H9 (cell line): ENCODE measurements at regions not wholly inside any gene's neighbourhood (a gene's known extent, or its start where the extent isn't known, plus 50 kb on each side); places are given as distances from the start of the nearest gene placed in this dataset.

Experiments
- DNase-seq: peaks from one replicate; pipeline ENCODE4 v3.0.0-alpha.2; 2017
- H2AFZ ChIP-seq: one replicate; pipeline ENCODE4 v1.6.1; 2013; ENCODE audit warnings: mild to moderate bottlenecking, low read length, control low read depth, moderate library complexity
- H2AK5ac ChIP-seq: 2 replicates; pipeline ENCODE4 v1.6.1; 2013; ENCODE audit warnings: low read length, control low read depth, mixed read lengths; ENCODE audit not compliant: insufficient read length
- H2BK120ac ChIP-seq: one replicate; pipeline ENCODE4 v1.6.1; 2013; ENCODE audit warnings: low read depth, mild to moderate bottlenecking, low read length, control low read depth, inconsistent platforms; ENCODE audit not compliant: poor library complexity, severe bottlenecking
- H2BK12ac ChIP-seq: 2 replicates; pipeline ENCODE4 v1.6.1; 2013; ENCODE audit warnings: low read length, control low read depth, mixed read lengths, low read depth; ENCODE audit not compliant: insufficient read length
- H2BK15ac ChIP-seq: 2 replicates; pipeline ENCODE4 v1.6.1; 2013; ENCODE audit warnings: low read depth, low read length, control low read depth
- H2BK20ac ChIP-seq: one replicate; pipeline ENCODE4 v1.6.1; 2013; ENCODE audit warnings: low read depth, mild to moderate bottlenecking, low read length, control low read depth, inconsistent platforms; ENCODE audit not compliant: poor library complexity, severe bottlenecking
- H2BK5ac ChIP-seq: 2 replicates; pipeline ENCODE4 v1.6.1; 2013; ENCODE audit warnings: low read length, control low read depth, mixed read lengths; ENCODE audit not compliant: insufficient read length
- H3K14ac ChIP-seq: 2 replicates; pipeline ENCODE4 v1.6.1; 2013; ENCODE audit warnings: low read length, control low read depth; ENCODE audit not compliant: insufficient read depth
- H3K18ac ChIP-seq: 2 replicates; pipeline ENCODE4 v1.6.1; 2013; ENCODE audit warnings: low read depth, mild to moderate bottlenecking, mixed read lengths, low read length, control low read depth; ENCODE audit not compliant: insufficient read length
- H3K23ac ChIP-seq: 2 replicates; pipeline ENCODE4 v1.6.1; 2013; ENCODE audit warnings: low read length, control low read depth, mixed read lengths, low read depth; ENCODE audit not compliant: insufficient read length
- H3K23me2 ChIP-seq: 2 replicates; pipeline ENCODE4 v1.6.1; 2013; ENCODE audit warnings: low read depth, mild to moderate bottlenecking, mixed read lengths, low read length, control low read depth; ENCODE audit not compliant: insufficient read length, poor library complexity, severe bottlenecking
- H3K27ac ChIP-seq: 2 replicates; pipeline ENCODE4 v1.5.1; 2013; ENCODE audit warnings: low read length, control low read depth, mixed read lengths, low read depth; ENCODE audit not compliant: insufficient read length
- H3K27me3 ChIP-seq: 2 replicates; pipeline ENCODE4 v1.6.1; 2013; ENCODE audit warnings: low read length, control low read depth, inconsistent platforms; ENCODE audit not compliant: insufficient read depth
- H3K4ac ChIP-seq: 2 replicates; pipeline ENCODE4 v1.6.1; 2013; ENCODE audit warnings: low read depth, mild to moderate bottlenecking, control low read depth, inconsistent platforms, low read length, moderate library complexity
- H3K4me1 ChIP-seq: 2 replicates; pipeline ENCODE4 v1.6.1; 2013; ENCODE audit warnings: low read length, control low read depth, inconsistent platforms; ENCODE audit not compliant: insufficient read depth
- H3K4me2 ChIP-seq: 2 replicates; pipeline ENCODE4 v1.6.1; 2013; ENCODE audit warnings: low read length, control low read depth, mixed read lengths; ENCODE audit not compliant: insufficient read length, insufficient read depth
- H3K56ac ChIP-seq: 2 replicates; pipeline ENCODE4 v1.6.1; 2013; ENCODE audit warnings: low read depth, mild to moderate bottlenecking, mixed read lengths, low read length, control low read depth; ENCODE audit not compliant: insufficient read length
- H3K79me1 ChIP-seq: 2 replicates; pipeline ENCODE4 v1.6.1; 2013; ENCODE audit warnings: low read depth, mild to moderate bottlenecking, moderate library complexity, low read length, control low read depth, inconsistent platforms; ENCODE audit not compliant: insufficient read depth, poor library complexity, severe bottlenecking
- H3K79me2 ChIP-seq: 2 replicates; pipeline ENCODE4 v1.6.1; 2013; ENCODE audit warnings: low read length, control low read depth, inconsistent platforms; ENCODE audit not compliant: insufficient read depth
- H3K9ac ChIP-seq: 2 replicates; pipeline ENCODE4 v1.6.1; 2013; ENCODE audit warnings: low read length, control low read depth, mixed read lengths; ENCODE audit not compliant: insufficient read length; ENCODE audit errors: extremely low read depth
- H3K9me3 ChIP-seq: one replicate; pipeline ENCODE4 v1.6.1; 2013; ENCODE audit warnings: low read depth, low read length, inconsistent platforms; ENCODE audit not compliant: control insufficient read depth
- H3T11ph ChIP-seq: one replicate; pipeline ENCODE4 v1.6.1; 2013; ENCODE audit warnings: mild to moderate bottlenecking, low read length, control low read depth, inconsistent platforms
- H4K20me1 ChIP-seq: one replicate; pipeline ENCODE4 v1.6.1; 2013; ENCODE audit not compliant: control insufficient read depth, insufficient read length, insufficient read depth
- H4K5ac ChIP-seq: 2 replicates; pipeline ENCODE4 v1.6.1; 2013; ENCODE audit warnings: low read depth, mild to moderate bottlenecking, mixed read lengths, low read length, control low read depth; ENCODE audit not compliant: insufficient read length
- H4K8ac ChIP-seq: replicated peaks from 2 replicates; pipeline ENCODE4 v1.6.1; 2013; ENCODE audit warnings: low read length, control low read depth, mixed read lengths, low read depth; ENCODE audit not compliant: insufficient read length
- H4K91ac ChIP-seq: 2 replicates; pipeline ENCODE4 v1.6.1; 2013; ENCODE audit warnings: low read depth, mild to moderate bottlenecking, moderate library complexity, mixed read lengths, low read length, control low read depth; ENCODE audit not compliant: insufficient read length
- H3K27ac Mint-ChIP-seq, 3 experiments: 2 replicates in 2 of 3; 3 replicates in 1 of 3; pipeline ENCODE4 v1.8.0; 2020 to 2021; ENCODE audit warnings: mixed read lengths in 3 of 3, mild to moderate bottlenecking in 1 of 3, moderate library complexity in 1 of 3
- H3K27me3 Mint-ChIP-seq: 2 replicates; pipeline ENCODE4 v1.8.0; 2021; ENCODE audit warnings: low read depth, mild to moderate bottlenecking, moderate library complexity, mixed read lengths
- H3K36me3 Mint-ChIP-seq, 3 experiments: 2 replicates in 2 of 3; 3 replicates in 1 of 3; pipeline ENCODE4 v1.8.0; 2020 to 2021; ENCODE audit warnings: low read depth in 3 of 3, mixed read lengths in 3 of 3; ENCODE audit not compliant: insufficient read depth in 1 of 3
- H3K4me1 Mint-ChIP-seq, 2 experiments: 2 replicates each; pipeline ENCODE4 v1.8.0; 2020; ENCODE audit warnings: mixed read lengths in 2 of 2
- H3K4me3 Mint-ChIP-seq, 2 experiments: 2 replicates in 1 of 2; 3 replicates in 1 of 2; pipeline ENCODE4 v1.8.0; 2020 to 2021; ENCODE audit warnings: mild to moderate bottlenecking in 2 of 2, mixed read lengths in 2 of 2, moderate library complexity in 1 of 2
- H3K9me3 Mint-ChIP-seq, 2 experiments: 2 replicates in 1 of 2; 3 replicates in 1 of 2; pipeline ENCODE4 v1.8.0; 2020; ENCODE audit warnings: mild to moderate bottlenecking in 2 of 2, mixed read lengths in 2 of 2, moderate library complexity in 1 of 2
- WGBS: extraction: QIAGEN DNeasy Blood & Tissue Kit; methylation state at CpG from one replicate; pipeline ENCODE4 v1.1.7; 2013; ENCODE audit warnings: missing lambda C conversion rate, low lambda C conversion rate, mixed read lengths; ENCODE audit not compliant: insufficient read length; ENCODE audit errors: extremely low coverage; 5-methylcytosine and 5-hydroxymethylcytosine counted together
- TF ChIP-seq, protein P1 (sequence below): fragments of 200-600 bp; sonication (generic); conservative IDR thresholded peaks from 3 replicates; pipeline ENCODE4 v1.8.0; 2021; ENCODE audit warnings: antibody characterized with exemption, mild to moderate bottlenecking

DNA sequence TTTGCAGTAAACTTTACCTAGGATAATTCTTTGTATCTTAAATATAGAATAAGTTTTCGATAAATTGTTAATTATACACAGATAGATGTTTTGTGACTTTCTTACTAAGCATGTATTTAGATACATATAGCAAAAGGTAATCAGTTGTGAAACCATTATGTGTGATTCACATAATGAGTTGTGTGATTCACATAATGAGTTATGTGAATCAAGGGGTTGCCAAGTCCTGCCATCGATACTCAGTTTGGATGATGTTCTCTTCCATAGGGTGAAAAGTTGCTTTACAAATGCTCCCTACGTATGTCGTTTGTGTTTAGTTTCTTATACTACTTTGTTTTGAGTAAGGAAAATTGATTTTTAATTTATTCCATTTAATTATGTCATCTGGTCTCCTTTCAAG, 682.1 kb downstream of the MECOM start:
- no peak overlapping the region for H3K4me3 Mint-ChIP-seq
- Histone ChIP-seq H4K20me1 (no peaks in the 10 kb centered on the region), H3K18ac (no peak overlapping the region), H3K79me2 (no peaks in the 10 kb centered on the region), H3T11ph (no peak overlapping the region), H3K56ac (no peak overlapping the region), H2BK15ac (no peak overlapping the region), H2BK12ac (no peak overlapping the region), H3K4me1 (no peaks in the 10 kb centered on the region), H2BK20ac (no peak overlapping the region), H4K5ac (no peak overlapping the region), H3K79me1 (no peaks in the 10 kb centered on the region), H2BK120ac (no peak overlapping the region), H3K27ac (no peak overlapping the region), H2BK5ac (no peak overlapping the region), H2AFZ (no peak overlapping the region), H3K14ac (no peak overlapping the region), H3K9me3 (no peaks in the 10 kb centered on the region), H3K23me2 (no peaks in the 10 kb centered on the region), H2AK5ac (no peak overlapping the region), H4K8ac (no peak overlapping the region), H3K9ac (no peak overlapping the region), H4K91ac (no peak overlapping the region), H3K4me2 (no peak overlapping the region), H3K4ac (no peak overlapping the region), H3K27me3 (no peaks in the 10 kb centered on the region), H3K23ac (no peak overlapping the region)
- H3K36me3 Mint-ChIP-seq: no peaks in the 10 kb centered on the region
- H3K27ac Mint-ChIP-seq: no peak overlapping the region
- H3K9me3 Mint-ChIP-seq: no peaks in the 10 kb centered on the region
- DNase-seq: no peak
- WGBS: no CpG with 5 or more reads among the region's 4 CpGs
- TF ChIP-seq, protein P1, sequence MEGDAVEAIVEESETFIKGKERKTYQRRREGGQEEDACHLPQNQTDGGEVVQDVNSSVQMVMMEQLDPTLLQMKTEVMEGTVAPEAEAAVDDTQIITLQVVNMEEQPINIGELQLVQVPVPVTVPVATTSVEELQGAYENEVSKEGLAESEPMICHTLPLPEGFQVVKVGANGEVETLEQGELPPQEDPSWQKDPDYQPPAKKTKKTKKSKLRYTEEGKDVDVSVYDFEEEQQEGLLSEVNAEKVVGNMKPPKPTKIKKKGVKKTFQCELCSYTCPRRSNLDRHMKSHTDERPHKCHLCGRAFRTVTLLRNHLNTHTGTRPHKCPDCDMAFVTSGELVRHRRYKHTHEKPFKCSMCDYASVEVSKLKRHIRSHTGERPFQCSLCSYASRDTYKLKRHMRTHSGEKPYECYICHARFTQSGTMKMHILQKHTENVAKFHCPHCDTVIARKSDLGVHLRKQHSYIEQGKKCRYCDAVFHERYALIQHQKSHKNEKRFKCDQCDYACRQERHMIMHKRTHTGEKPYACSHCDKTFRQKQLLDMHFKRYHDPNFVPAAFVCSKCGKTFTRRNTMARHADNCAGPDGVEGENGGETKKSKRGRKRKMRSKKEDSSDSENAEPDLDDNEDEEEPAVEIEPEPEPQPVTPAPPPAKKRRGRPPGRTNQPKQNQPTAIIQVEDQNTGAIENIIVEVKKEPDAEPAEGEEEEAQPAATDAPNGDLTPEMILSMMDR: no peak
- H3K27me3 Mint-ChIP-seq: no peaks in the 10 kb centered on the region
- 0 out of 4 replicates have a peak, but pooled peaks cover 0 to 3% of the 10 kb centered on the region in 2 experiments for H3K4me1 Mint-ChIP-seq
